Activated T-cell treated with anti-CD3 and anti-CD28 coated beads, Interleukin-2, amount 50 U/mL, for 1 hour (primary cell): ENCODE measurements at regions not wholly inside any gene's neighbourhood (a gene's known extent, or its start where the extent isn't known, plus 50 kb on each side); places are given as distances from the start of the nearest gene placed in this dataset.

Experiments
- DNase-seq: peaks from one replicate; pipeline ENCODE4 v3.0.0-alpha.2; 2020

DNA sequence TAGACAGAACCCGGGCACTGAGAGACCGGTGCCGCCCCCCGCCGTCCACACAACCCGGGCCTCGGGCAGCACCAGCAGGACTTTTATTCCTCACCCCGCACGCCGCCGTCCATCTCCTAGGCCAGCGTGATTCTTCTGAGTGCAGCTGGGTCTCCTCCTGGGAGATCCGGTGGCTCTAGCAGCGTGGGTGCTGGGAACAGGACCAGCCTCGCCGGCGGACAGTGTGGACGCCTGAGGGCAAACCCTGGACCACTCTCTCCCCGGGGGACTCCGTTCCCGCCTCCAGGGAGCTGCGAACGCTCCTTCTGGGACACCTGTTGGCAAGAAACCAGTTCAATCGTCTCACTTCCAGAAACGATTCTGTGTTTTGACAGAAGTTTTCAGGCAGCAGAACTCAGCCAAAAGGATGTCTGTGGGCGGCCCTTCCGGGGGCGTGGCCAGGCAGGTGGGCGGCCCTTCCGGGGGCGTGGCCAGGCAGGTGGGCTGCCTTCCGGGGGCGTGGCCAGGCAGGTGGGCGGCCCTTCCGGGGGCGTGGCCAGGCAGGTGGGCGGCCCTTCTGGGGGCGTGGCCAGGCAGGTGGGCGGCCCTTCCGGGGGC lies 130.7 kb downstream of the DLL1 start:
- peak; percentile 31 for DNase-seq

DNA sequence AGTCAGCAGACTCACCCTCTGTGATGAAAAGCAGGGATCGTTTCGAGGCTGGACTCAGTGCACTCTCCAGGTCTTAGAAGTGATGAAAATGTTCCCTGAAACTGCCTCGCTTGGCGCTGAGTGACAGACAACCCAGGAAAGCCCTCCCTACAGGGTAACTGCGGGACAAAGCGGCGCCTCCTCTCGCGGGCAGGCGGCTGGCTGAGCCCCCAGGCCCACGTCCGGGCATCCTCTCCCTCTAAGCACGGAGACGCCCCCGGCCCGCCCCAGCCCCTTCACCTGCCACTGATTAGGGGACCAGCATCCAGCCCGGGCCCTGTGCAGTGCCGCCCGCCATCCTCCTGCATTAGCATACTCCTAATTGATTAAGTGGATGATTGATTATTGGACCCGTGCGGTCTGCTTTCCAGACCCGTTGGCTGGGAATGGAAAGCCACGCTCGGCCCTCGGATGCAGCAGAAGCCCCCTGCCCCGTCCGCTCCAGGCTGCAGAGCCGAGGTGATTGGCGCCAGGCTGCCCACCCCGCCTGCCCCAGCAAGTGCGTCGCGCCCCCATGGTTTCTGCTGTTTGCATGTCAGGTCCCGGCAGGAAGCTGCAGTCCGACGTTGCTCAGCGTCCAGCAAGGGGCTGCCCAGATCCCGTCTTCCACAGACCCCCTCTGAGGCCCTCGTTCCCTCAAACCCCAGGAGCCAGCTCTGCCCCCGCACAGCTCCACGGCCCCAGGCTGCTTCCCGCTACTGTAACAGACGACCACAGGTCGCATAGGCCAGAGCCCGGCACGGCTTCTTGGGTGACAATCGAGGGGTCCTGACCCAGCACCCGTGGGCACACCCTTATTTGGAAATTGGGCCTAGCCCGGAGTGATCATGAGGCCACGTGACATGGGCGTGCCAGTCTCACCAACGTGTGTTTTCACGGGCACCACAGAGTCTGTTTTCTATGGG lies 131.6 kb downstream of the DLL1 start:
- DNase-seq, result no peak

DNA sequence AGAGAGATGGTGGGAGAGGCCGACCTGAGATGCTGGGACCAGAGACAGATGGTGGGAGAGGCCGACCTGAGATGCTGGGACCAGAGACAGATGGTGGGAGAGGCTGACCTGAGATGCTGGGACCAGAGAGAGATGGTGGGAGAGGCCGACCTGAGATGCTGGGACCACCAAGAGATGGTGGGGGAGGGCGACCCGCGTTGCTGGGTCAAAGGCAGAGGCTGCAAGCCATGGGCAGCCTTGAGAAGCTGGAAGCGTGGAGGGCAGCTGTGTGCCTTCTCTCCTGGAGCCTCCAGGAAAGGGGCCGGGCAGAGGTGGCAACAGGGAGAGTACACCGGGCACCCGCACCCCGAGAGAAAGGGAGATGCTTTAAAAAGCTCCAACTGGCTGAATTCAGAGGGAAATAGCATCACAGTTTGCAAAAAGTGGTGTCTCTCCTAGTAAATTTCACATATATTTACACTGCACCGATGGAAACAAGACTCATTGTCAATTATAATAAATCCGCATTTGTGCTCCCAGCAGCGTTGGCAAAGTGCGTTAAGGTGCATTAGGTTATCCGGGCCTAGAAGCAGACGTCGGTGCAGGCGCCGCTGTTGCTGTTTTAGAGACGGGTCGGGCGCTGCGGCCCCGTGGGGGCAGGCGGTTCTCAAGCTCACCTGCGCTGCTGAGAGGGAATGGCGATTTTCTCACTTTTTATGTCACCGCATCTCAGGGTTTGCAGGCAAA lies 132.4 kb downstream of the DLL1 start:
- no peak for DNase-seq

DNA sequence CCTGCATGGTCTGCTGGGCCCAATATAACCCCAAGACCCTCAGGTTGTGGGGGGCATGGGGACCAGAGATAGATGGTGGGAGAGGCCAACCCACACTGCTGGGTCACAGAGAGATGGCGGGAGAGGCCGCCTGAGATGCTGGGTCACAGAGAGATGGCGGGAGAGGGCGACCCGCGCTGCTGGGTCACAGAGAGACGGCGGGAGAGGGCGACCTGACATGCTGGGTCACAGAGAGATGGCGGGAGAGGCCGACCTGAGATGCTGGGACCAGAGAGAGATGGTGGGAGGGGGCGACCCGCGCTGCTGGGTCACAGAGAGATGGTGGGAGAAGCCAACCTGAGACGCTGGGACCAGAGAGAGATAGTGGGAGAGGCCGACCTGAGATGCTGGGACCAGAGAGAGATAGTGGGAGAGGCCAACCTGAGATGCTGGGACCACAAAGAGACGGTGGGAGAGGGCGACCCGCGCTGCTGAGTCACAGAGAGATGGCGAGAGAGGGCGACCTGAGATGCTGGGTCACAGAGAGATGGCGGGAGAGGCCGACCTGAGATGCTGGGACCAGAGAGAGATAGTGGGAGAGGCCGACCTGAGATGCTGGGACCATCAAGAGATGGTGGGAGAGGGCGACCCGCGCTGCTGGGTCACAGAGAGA lies 133.2 kb downstream of the DLL1 start:
- no peak for DNase-seq

DNA sequence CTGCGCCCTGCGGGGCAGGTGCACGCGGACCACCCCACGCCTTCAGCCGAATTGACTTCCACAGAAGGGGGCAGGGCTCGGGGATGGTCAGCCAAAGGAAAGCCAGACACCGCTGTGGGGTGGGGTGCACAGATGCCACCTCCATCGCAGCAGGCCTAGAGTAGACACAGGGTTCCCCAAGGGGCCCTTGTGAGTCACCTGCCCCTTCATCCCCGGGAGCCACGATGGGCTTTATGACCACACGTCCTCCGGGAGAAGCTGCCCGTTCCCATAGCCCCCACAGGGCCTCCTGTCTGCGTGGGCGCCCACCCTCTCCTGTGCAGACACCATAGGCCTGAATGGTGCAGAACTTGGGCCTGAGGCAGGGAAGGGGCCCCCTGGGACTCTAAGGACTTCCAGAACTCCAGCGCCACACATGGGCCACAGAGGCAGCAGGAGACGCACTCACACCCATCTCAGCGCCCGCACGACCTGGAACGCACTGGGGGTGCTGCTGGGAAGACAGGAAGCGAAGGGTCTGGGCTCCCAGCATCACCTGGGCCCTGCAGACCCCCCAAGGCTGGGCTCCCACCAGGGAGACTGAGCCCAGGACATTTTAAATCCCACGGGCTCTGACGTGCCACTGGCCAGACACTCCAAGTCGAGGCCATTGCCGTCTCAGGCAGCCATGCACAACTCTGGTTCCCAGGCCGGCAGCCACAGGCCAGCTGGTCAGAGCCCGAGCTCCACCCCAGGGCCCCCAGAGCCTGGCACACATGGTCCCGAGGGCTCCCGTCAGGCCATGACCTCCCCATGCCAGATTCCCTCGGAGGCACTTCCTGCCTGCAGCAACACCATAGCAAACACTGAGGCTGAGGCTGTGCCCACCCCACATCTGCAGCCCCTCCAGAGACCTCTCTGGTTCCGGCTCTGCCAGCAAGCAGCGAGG lies 134.2 kb downstream of the DLL1 start:
- DNase-seq, result no peak

DNA sequence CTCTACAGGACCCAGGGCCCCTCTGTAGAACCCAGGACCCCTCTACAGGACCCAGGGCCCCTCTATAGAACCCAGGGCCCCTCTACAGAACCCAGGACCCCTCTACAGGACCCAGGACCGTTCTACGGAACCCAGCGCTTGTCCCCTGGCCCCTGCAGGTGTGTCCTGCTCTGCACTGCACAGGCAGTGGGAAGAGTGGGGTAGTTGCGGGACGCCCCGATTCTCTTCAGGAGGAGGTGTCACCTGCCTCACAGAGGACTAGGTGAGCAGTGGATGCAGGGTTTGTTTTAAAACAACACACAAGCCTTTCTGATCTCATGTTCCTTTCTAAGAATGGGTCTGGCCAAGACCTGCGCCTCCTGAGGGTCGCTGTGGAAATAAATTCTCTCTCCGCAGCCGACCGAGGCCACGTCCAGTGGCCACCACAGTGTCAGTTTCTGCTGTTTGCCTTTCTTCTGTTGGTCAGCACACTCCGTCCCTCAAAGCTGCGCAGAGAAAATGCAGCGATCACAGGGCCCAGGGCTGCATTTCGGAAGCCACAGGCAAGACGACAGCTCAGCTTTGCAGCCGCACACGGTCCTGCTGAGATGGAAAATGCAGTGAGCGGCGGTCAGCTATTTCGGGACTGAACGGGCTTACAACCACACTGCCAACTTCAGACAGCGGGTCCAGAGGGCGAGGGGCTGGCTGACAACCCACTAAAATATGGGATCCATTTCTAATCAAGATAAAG lies 135.2 kb downstream of the DLL1 start:
- DNase-seq, result no peak

DNA sequence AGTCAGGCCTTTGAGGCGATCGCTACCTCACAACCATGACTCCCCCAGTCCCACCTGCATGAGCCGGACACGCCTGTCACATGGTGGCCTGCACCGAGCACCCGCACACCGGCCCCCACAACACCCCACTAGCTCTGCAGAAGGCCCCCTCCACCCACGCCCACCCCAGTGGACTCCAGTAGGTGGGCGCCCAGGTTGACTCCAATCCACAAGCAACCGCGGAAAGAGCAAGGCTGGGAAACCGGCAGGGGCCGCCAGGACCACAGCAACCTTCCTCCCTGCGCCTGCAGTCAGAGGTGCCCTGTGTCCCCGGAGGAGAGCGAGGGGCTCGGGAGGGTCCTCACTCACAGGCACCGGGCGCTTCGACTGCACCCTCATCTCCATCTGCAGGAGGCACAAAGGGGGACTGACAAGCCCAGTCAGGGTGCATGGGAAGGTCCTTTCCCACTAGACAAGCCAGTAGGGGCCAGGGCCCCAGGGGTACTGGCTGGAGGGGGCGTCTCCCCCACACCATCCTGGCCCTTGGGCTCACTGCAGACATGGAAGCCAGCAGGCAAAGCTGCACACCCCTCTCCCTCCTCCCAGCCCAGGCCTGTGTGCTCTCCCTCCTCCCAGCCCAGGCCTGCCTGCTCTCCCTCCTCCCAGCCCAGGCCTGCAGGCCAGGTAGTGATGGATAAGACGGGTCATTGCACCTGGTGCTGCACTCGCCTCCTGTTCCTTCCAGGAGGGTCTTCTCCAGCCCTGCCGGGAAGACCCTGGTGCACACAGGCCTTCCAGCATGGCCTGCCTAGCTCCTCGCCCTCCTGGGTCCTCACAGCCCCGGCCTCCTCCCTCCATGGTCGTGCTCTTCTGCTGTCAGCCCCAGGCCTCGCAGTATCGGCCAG lies 137.2 kb downstream of the DLL1 start:
- no peak for DNase-seq

DNA sequence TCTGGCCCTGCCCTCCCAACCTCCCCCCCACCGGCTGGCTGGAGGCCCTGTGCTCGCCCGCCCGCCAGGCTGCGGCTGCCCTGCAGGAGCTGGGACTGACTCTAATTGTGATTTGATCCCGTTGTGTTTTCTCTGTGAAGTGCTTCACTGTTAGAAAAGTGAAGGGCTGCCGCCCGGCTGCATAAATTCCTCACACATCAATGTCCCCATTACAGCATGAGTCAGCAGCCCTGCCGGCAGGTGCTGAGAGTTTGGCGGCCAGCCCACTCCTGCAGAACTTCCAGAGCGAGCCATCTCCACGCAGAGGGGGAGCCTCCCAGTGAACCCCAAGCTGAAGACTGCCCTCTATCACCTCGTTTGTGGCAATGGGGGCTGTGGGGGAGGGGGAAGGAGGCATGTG lies 137.9 kb downstream of the DLL1 start:
- no peak for DNase-seq

DNA sequence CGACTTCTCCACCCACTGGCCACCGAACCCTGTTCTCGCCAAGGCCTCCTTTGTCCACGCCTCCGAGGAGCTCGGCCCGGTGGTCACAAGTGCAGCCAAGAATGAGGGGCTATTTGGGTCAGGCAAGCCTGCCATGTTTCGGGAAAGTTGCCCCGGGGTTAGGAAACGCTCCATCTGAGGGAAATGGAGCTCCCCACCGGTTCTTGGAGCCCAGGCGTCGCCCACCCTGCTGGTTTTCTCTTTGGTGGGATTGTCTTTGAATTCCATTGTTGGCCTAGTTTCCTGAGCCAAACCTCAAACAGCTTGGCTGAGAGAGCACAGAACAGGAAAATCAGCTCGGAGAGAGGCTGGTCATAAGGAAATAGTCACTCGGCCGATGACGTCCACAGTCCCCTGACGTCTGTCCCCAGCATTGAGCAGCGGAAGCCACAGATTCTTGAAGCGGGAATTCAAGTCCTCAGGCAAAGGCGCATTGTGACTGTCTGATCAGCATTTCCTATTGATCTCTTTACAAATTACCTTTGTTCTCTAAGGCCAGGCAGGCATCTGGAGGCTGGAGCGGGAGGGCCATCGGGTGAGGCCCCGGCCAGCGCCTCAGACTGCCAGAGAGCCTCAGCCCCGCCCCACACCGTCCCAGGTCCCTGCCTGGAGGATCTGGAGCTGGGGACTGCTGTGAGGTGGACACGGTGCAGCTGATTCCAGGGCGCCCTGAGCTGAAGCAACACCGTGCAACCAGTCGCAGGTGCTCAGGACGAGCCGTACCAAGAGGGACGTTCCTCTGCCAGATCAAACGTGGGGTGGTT lies 138.6 kb downstream of the DLL1 start:
- no peak for DNase-seq

DNA sequence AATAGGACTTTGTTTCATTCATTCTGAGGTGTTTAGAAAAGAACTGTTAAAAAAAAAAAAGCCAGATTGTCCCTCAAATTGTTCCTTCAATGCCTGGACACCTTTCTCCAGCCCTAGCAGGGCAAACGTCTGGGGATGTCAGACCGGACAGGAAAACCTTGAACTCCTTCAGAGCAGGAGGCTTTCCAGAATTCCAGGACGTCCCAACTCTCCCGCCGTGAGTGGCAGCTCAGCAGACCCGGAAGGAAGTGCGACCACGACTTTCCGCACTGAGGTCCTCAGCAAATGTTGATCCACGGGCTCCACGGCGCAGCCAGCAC lies 139.1 kb downstream of the DLL1 start:
- DNase-seq, result no peak

DNA sequence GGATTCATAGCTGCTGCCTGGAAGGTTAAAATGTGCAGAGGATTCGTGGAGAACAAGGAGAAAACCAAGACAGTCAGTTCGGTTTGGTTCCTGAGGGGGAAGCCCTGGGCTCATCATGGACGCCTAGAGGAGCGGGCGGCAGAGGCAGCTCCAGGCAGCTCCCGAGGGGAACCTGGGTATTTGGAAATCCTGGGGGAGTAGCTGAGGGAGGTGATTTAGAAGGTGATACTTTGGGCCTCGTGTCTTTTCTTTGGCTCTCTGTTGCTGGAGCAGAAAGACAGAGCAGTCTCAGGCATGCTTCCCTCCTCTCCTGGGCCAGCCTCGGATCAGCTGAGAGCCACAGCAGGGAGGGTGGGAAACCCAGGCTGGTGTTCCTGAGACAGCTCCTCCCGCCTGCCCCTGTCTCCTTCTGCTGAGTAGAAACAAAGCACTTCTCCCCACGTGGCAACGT lies 139.5 kb downstream of the DLL1 start:
- DNase-seq, result no peak

DNA sequence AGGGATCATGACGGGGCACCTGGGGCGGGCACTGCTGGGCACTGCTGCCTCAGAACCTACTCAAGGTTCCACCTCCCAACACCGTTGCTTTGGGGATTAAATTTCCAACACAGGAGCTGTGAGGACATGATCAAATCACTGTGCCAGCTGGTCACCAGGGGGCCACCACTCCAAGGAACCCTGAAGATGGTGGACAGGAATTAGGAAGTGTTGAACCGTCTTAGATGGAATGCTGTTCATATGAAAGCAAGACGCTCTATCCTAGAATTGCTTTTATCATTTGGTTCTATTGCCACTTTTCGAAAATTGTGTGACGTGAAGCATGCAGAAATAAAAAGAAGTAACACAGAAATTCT lies 140.3 kb downstream of the DLL1 start:
- no peak for DNase-seq

DNA sequence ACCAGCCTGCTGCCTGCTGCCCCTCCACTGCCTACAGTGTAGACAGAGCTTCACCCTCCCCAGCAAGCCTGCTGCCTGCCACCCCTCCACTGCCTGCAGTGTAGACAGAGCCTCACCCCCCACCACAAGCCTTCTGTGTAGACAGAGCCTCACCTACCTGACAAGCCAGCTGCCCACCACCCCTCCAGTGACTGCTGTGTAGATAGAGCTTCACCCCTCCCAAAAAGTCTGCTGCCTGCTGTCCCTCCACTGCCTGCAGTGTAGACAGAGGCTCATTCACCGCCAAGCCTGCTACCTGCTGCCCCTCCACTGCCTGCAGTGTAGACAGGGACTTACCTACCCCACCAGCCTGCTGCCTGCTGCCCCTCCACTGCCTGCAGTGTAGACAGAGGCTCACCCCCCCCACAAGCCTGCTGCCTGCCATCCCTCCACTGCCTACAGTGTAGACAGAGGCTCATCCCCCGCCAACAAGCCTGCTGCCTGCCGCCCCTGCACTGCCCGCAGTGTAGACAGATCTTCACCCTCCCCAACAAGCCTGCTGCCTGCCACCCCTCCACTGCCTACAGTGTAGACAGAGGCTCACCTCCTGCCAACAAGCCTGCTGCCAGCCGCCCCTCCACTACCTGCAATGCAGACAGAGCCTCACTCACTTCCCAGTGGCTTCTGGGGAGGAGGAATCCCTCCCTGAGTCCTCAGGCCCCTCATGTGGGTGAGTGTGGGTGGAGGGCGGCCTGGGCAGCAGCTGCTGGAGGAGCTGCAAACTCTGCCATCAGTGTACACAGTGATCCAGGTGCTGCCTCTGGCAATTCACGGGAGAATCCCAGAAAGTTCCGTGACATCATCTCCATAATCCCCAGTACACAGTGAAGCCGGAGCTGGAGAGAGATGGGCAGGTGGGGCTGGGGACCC lies 140.9 kb downstream of the DLL1 start:
- no peak for DNase-seq

DNA sequence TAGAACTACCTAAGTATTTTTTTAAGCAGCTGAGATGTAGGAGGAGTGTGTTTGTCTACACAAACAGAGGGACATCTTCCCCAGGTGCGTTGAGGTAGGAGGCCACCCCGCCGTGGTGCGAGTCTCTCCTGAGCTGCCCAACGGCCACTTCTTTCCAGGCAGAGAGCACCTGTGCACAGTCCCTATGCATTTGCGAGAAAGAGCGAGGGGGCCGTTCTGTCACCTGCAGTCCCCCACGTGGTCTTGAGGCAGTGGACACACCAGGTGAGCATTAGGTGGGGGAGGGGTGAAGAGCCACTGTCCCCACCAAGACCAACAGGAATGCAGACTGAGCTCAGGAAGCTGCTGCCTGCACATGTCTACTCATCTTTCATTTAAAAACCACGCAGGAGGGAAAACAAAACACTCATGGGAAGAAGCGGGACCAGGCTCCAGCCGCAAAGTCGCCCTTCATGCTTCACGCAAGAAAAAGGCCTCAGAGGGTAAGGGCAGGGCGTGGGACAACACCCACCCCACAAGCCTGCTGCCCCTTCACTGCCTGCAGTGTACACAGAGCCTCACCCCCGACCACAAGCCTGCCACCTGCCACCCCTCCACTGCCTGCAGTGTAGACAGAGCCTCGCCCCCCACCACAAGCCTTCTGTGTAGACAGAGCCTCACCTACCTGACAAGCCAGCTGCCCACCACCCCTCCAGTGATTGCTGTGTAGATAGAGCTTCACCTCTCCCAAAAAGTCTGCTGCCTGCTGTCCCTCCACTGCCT lies 142.0 kb downstream of the DLL1 start:
- DNase-seq, result no peak

DNA sequence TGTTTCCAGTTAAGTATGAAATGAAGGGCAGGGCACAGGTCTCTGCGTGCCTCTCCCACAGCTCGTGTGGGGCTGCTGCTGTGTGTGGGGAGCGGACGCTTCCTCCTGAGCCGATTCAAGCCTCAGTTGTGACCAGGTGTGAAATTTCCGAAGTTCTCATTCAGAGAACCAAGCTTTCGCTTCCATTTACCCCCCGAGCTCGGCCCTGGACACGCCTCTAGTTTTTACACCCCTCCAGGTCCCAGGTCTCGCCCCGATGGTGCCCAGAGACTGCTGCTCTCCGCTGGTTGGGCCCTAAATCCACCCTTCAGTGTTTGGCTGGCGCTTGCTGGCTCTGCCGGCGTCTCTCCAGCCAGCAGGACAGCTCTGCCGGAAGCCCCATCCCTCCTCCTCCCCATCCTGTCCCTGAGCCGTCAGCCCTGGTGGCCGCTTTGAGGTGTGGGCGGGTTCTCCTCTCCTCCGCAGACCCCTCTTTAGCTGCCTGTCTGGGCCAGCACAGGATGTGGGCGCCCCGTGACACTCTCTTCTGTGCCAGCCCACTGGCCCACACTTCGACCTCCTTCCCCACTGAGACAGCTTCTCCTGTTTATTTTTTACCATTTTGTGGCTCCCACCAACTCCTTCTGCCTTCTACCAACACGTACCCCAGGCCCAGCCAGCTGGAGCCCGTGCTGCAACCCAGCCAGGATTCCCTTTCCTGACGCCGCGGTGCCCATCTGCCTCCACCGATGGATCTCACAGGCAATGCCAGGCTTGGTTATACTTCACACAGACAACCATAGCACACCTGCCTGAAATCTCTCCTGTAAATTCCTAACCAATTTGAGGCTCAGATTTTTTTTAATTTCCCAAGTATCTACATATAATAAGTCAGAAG lies 142.8 kb downstream of the DLL1 start:
- DNase-seq, result peak; percentile 52

DNA sequence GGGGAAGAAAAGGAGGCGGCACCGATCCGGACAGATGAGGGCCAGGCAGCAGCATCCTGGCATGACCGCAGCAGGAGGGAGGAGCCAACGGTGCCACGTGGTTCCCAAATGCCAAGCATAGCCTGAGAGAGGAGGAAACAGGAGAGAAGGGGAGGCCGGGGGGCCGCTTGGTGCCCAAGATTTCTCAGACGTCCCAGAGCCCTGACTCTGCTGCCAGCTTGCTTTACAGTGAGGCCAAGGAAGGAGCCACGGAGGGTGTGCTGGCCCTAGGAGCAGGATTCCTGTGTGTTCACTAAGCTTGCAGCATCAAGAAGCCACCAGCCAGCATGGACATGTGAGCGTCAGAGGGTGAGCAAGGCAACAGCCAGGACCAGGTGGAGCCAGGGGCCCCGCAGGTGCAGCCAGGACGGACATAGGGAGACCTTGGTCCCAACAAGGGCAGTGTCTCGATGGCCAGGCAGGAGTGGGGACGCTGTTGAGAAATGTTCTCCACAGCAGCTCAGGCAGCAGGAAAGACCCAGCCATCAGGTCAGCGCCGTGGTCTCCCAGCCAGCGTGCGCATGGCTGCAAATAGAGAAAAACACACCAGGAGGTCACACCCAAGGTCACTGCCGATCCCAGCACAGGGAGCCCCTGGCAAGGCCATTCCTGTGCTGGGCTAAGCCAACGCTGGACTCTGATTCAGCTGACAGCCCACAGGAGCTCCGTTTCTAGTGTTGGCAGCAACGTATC lies 143.7 kb downstream of the DLL1 start:
- DNase-seq, result peak; percentile 24
